ENCODE measurements at regions not wholly inside any gene's neighbourhood (a gene's known extent, or its start where the extent isn't known, plus 50 kb on each side); places are given as distances from the start of the nearest gene placed in this dataset.

DNA sequence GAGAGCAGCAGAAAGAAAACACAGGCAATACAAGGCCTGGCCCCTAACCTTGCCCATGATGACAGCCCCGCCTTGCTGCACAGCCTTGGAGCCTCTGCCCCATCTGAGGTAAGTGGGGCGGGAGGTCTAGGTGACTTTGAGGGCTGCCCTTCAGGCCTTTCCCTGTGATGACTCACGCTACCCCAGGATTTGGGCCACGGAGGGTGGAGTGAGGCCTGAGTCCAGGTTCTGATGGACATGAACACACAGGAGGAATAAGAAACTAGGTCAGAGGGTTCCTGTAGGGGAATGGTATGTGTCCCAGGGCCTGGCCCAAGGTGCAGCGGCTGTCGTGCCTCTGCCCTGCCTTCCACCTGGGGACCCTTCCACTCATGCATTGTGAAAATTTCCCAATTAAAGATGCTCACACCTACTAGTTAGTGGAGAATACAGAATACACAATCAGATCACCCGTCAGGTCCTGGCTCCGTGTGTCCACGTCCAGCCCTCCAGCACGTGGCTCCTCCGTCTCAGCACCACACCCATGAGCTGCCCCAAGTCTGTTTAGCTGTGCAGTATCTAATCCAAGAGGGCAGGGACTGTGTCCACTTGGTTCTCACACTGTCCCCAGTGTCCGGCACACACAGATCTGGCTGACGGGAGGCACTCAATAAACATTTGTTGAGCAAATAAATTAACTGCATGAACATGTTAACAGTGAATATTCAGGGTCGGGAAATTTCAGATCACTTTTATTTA, 111.0 kb downstream of the CHST1 start:
- no peak for DNase-seq (ENCODE audit: low spot score)

DNA sequence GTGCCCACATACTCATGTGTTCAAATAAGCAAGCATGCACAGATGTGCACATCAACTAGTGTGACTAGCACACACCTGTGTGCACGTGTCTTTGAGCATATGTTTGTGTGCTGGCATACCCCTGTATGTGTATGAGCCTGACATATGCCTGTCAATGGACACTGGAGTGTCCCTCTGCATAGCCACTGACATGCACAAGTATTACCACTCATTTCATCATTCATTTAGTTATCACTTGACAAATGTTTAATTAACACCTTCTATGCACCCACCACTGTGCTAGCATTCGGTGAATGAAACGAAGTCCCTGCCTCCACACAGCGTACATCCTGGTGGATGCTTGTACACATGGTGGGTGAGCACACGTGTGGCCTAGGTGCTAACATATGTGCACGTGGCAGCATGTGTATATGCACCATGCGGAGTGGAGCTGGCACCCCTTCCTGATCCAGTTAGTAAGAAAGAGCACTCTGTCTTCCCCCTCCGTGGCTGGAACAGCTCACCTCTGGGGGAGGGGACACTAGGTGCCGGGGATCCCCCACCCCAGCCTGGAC, 112.0 kb downstream of the CHST1 start:
- DNase-seq (ENCODE audit: low spot score), result no peak

DNA sequence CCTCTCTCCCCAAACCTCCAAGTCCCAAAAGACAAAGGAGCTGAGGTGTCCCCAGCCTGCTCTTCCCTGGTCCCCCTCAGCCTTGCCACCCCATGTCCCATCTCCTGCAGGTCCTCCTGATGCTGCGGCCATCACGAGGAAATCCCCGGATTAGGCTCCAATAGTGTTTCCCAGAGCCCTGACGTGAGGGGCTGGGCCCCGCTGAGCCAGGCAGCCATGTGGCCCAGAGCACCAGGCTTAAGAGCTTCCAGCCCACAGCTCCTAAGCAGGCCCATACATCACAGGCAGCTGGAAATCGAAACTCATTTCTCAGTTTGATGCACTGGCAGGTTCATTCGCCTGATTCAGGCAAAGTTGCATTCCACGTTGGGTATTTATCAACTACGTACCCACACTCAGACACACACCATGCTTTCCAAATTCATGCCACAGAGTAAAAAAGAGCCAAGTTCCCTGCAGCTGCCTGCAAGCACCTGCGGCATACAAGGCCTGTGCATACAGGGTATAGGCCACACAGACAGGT, 114.2 kb downstream of the CHST1 start:
- DNase-seq (ENCODE audit: low spot score), result no peak

DNA sequence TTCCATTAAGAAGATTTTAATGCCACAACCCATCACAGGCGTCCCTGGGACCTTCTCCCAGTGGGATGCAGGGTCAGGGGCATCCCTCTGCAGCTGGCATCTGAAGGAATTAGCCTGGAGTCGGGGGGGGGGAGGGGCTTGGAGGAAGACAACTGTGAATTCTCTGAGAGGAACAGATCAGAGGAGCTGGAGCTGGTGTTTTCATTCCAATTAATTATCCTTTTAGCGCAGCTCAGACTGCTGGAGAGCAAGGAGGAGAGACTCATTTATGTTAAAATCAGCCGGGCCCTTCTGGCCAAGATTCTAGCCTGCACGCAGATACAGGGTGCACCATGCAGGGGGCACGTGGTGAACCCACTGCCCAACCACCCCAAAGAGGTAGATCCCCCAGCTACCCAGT, 116.2 kb downstream of the CHST1 start:
- DNase-seq (ENCODE audit: low spot score), result no peak

DNA sequence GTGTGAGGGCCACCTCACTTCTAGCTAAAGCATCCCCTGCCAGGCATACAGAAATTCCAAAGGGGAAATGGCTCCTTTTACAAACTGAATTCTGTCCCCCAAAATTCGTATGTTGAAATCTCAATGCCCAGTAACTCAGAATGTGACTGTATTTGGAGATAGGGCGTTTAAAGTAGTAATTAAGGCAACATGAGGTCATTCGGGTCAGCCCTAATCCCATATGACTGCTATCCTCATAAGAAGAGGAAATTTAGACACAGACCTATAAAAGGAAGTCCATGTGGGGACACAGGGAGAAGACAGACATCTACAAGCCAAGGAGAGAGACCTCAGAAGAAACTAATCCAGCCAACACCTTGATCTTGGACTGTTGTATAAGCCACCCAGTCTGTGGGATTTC, 119.1 kb downstream of the CHST1 start:
- DNase-seq (ENCODE audit: low spot score), result no peak

DNA sequence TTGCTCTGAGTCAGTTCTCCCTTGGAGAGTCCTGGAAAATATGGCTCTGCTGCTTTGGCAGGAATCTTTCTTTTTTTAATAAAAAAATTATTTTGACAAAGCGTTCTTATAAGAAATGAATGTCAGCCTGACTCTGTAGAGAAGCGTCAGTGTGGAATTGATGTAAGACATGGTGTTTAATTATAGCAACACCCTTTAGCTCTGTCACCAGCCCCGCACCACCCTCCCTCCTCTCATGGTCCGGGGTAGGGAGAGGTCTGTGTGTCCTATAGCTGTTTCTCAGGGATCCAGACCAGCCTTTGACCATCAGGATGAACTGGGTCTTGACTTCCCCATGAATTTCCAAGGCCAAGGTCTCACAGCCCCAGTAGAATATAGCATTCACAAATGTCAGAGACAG, 120.6 kb downstream of the CHST1 start:
- DNase-seq (ENCODE audit: low spot score), result no peak

DNA sequence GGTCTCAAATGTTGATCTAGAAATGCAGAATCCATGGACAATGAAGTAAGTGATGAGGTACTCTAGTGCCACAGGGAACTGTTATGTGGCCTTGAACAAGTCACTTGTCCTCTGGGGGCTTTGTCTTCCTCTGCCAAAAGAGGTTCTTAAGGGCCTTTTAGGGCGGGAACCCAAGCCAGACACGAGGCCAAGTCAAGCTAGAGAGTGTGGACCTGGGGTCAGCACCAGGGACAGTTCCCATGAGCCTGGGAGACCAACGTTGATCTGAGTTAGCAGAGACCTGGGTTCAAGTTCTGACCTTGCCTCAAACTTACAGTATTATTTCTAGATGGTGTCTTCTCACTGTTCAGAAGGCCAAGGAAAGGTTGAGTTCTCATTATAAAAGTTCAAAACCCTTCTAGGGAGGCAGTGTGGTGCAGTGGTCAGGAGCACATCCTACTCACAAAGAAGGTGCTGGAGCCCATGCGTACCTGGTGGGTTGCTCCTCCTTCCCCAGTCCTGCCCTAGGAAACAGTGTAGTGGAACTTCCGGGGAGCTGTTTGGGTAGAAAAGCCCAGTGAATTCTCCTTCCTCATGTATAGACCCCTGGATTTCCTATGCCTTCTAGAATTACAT, 121.5 kb downstream of the CHST1 start:
- DNase-seq (ENCODE audit: low spot score), result no peak

DNA sequence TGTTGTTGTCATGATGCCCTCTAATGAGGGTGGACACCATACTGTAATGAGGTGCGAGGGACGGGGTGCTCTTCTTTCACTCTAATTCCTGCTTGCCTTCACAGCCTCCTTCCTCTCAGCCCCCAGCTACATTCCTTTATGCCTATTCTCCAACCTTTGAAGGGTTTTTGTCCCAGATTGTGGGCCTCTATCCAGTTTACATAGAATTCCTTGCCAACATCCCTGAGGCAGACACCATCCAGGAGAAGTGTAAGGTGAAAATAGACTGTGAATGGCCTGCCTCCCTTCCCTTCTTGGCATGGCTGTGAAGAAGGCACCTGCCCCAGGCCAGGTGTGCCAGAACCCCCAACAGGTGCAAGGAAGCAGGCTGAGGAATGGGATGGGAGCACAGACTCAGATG, 122.3 kb downstream of the CHST1 start:
- no peak for DNase-seq (ENCODE audit: low spot score)

DNA sequence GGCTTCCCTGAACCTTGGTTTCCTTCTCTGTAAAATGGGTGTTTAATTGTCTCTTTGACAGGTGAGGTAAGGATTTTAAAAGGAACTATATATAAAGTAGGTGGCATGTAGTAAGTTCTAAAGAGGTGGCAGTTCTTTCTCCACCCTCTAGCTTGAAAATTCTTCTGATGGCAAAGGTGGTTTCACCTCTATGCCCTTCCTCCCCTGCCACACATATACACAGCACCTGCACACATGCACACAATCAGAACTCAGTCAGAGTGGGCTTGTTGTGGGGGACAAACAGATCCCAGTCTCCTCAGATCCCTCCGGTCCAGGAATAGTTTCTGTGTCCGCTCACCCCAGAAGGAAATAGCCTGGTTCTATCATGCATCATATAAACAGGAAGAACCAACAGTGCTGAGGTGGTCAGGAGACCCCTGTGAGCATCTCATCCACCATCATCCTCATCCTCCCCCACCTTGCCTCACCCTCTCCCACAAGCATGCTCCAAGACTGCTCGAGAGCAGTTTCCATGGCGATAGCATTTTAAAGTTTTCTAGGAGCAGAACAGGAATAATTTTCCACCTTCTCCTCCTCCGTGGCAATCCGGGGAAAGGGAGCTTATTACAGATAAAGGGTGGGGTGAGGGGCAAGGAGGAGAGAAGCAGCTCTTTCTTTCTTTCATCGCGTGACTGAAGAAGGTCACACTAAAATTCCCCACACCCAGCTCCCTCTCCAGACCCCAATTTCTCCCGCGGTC, 123.6 kb downstream of the CHST1 start:
- DNase-seq (ENCODE audit: low spot score), result no peak

DNA sequence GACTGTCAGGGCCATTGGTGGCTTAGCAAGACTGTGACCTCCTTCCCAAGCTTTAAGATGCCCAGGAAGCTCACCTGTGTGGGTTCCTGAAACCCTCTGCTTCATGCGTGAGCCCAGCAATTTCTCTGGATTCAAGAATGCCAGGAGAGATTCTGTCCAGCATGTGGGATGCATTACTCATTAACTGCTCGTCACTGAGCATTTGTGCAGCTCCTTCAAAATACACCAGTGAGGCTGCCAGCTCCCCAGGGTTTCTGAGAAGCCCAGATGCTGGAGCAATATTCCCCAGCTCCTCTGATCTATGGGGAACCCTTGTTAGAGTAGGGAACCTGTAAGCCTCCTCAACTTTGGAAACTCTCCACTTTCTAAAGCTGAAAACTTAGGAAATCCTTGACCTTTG, 126.5 kb downstream of the CHST1 start:
- peak; percentile 7 for DNase-seq (ENCODE audit: low spot score)

DNA sequence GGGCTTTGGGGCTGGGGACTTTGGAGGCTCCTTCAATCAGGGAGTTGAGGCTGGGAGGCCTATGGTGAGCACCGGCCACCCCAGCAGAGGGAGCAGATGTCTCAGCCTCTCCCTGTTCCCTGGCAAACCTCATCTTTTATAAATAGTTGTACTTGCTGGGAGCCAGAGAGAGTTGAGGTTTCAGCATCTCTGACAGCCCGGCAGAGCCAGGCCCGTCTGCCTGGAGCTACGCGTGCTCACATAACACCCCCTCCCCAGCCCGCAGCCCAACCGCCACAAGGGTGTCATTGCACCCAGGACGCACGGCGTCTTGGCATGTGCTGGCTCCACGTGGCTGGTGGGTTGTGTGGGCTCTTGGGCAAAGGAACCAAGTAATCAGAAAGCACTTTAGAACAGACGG, 127.1 kb downstream of the CHST1 start:
- DNase-seq (ENCODE audit: low spot score), result no peak

DNA sequence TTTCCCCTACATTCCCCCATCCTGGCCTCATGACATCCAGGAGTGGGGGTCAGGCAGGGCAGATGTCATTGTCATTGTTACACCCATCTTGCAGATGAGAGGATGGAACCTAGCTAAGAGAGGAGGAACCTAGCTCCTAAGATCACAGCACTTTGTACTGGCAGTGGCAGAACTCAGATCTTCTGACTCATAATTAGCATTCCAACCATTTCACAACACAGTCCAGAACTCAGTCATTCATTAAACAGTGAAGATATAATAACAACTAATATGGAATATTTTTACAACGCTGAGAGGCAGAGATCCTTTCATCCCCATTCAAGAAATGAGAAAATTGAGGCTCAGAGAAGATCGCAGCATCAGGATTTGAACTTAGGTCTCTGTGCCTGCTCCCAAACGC, 127.8 kb downstream of the CHST1 start:
- no peak for DNase-seq (ENCODE audit: low spot score)

DNA sequence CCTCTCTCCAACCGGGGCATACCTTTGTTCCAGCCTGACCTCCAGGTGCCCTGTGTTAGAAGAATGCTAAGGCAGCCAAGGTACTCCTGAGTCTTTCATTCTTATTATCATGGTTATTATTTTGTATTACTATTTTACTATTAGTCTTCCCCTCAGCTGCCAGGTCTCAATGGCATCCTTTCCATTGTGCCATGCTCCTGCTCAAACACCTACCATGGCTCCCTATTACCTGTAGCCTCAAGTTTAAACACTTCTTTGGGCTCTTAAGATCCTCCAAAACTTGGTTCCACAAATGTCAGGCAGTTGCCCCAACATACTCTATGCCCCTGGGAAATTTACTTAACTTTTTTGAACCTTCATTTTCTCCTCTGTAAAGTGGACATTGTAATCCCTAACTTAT, 130.4 kb downstream of the CHST1 start:
- DNase-seq (ENCODE audit: low spot score), result no peak

DNA sequence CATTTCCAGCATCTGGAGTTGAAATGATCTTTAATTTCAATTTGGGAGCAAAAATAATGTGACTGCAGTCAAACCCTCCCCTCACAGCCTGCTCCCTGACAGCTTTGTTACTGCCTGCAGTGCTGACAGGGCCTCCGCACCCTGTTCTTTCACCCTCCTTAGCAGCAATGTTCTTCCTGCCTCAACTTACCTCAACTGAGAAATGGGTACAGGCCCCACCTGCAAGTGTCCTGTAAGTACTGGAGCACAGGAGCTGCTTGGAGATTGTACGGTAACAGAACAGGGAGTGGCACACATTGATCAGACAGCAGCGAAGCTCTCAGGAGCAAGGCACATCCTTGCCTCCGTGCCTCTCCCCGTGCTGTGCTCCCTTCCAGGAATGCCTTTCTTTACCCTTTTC, 131.3 kb downstream of the CHST1 start:
- DNase-seq (ENCODE audit: low spot score), result no peak

DNA sequence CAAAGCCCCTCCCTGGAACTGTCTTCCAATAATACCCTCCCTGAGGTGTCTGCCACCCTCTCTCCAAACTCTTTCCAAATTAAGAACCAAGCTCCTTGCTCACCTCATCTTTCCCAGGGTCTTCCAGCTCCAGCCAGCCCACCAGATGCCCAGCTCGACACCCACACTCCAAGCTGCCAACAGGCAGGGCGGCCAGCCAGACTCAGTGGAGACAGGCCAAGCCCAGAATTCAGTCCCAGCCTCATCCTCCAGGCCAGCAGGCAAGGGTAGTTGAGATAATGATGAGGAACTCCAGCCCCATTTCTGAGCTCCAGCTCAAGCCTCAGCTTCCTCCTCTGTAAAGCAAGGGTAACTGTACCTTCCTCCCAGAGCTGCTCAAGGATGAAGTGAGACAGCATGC, 132.9 kb downstream of the CHST1 start:
- no peak for DNase-seq (ENCODE audit: low spot score)

DNA sequence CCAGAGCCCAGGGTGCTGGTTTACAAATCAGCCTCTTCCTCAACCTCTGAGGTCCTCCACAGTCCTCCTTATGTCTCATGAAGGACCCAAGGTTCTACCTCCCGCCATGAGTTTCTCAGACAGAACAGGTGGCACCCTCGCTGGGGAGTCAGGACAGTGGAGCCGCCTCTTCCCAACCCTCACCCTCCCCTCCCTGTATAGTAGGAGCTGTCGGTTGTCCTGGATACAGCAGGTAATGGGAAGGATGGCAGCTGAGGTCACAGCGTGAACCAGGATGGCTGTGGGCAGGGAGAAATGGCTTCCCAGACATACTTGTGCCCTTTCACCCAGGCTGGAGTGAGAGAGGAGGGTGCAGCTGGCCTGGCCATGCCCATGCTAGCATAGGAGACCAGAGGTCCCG, 134.6 kb downstream of the CHST1 start:
- no peak for DNase-seq (ENCODE audit: low spot score)

DNA sequence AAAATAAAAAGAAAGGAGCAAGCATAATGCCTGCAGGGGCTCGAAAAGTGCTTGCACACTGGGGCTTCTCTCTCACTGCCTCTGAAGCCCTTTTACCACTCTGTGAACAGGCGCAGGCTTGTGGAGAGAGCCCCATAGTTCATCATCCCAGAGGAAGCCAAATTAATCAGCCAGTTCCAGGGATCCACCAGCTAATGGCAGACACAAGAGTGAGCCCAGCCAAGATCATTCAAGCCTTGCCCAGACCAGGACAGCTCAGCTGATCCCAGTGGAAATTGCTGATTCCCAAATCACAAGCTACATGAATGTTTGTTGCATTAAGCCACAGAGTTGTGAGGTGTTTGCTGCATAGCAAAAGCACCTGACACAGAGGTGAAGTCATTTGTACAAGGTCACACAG, 135.3 kb downstream of the CHST1 start:
- no peak for DNase-seq (ENCODE audit: low spot score)

DNA sequence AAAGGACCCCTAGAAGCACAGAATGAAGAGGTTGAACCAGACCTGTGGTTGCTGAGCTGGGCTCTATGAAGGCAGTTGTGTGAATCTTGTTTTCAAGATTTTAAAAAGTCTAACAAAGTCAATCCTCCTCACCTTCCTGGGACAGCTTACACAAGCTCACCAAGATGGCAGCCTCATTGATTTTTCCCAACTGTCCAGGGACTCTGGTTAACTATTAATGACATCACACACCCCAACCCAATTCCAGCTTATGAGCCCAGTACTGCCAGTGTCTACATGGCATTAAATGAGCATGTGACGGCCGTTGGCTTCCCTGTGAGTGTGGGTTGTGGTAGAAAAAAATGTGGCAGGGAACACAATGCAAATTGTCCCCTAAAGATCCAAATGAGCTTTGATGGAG, 137.0 kb downstream of the CHST1 start:
- DNase-seq (ENCODE audit: low spot score), result no peak

DNA sequence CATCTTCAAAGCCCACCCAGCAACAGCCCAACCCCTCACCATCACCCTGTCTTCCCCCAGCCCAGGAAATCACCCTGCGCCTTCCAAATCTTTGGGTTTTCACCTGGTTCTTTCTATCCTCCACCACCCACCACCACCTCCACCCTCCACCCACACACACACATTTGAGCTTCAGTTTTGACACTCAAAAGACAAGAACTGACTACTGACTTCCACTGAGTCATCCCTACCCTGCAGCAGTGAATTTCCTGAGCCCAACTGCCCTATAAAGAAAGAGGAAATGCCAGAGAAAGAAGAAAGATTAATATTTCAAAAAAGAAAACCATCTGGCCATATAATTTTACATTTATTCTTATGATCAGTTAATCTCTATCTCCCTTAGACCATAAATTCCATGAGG, 137.5 kb downstream of the CHST1 start:
- no peak for DNase-seq (ENCODE audit: low spot score)

DNA sequence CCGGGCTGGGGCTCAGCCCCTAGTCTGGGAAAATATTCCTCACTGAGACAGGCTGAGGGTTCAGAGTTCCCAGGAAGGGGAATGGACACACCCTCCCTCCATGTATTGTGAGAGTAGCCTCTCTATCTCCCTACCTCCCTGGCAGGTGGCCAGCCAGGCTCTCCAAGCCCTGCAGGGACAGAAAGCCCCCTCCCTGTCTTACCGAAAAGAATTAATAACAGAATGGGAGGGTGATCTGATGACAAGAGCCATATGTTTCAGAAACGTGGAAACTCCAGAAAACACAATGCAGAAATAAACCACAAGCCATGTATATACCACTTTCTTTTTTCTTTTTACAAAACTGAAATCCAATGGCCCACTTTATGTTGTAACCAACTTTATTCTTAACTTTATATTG, 140.0 kb downstream of the CHST1 start:
- DNase-seq (ENCODE audit: low spot score), result no peak

DNA sequence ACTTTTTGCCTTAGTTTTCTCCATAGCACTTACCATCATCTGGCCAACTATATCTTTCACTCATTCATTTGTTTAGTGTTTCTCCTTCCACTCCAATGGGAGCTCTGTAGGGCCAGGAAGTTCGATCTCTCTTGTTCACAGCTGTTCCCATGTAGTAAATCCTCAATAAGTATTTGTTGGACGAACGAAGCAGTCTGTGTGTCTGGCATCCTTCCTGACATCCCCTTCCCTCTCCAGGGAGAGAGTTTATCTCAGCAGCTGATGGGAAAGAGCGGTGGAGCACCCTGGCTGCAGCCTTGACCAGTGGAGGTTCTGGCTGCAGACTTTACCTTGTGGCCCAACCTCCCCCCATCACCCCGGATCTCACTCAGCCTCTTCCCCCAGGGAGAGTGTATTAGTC, 141.7 kb downstream of the CHST1 start:
- no peak for DNase-seq (ENCODE audit: low spot score)

DNA sequence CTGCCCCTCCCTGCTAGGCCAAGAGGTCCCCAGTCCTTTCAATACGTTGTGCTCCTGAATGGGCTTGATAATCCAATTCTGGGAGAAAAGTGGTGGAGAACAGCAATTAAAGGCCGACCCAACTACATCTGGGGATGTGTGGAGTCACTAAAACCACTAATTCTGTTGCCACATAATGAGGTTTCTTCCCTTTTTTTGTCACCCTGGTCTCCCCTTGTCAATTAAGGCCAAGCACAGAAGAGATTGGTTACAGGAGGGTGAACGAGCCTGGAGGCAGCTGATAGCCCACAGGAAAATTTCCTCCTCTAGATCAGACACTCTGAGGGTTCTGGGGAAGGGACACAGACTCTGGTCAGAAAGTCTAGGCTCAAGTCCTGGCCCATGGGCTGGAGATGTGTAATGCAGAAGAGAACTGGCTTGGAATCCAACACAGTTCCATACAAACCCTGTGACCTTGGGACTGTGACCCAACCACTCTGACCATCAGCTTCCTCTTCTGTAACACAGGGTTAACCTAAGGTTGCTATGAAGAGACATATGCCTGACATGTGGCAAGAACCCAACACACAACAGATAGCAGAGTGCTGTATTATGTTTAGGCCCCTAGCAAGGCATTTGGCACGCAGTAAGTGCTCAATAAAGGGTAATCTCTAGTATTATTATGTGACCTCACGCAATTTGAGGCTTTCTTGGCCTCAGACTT, 146.4 kb downstream of the CHST1 start:
- no peak for DNase-seq (ENCODE audit: low spot score)

Measured in pons (tissue), 1 donor.